ENCODE measurements at regions not wholly inside any gene's neighbourhood (a gene's known extent, or its start where the extent isn't known, plus 50 kb on each side); places are given as distances from the start of the nearest gene placed in this dataset.

- Histone ChIP-seq H3K4me1 (ENCODE audit: low read depth) (peaks cover 9% of the 10 kb centered on the region), H3K4me3 (no peak overlapping the region), H3K27me3 (no peaks in the 10 kb centered on the region), H3K36me3 (no peaks in the 10 kb centered on the region), H3K9me3 (ENCODE audit: low read depth) (no peaks in the 10 kb centered on the region), H3K27ac (no peak overlapping the region)
- DNase-seq (ENCODE audit: low read depth in 1 of 2, low spot score in 1 of 2) = no peak
- TF ChIP-seq CTCF (IDR thresholded peaks at IDR 0.05; ENCODE audit: low read depth, low read length) = no peak
Measured at GRCh38 chr22:27255580-27255979, 546.0 kb downstream of the MN1 start.

GRCh38 chr22:27257987-27258386 is 543.6 kb downstream of the MN1 start:
- Histone ChIP-seq H3K4me1 (ENCODE audit: low read depth) (no peaks in the 10 kb centered on the region), H3K36me3 (no peaks in the 10 kb centered on the region), H3K27ac (no peak overlapping the region), H3K9me3 (ENCODE audit: low read depth) (no peaks in the 10 kb centered on the region), H3K4me3 (no peak overlapping the region), H3K27me3 (no peaks in the 10 kb centered on the region)
- peak; percentile 21 for TF ChIP-seq CTCF (IDR thresholded peaks at IDR 0.05; ENCODE audit: low read depth, low read length)
- DNase-seq (ENCODE audit: low read depth in 1 of 2, low spot score in 1 of 2) = no peak

DNA sequence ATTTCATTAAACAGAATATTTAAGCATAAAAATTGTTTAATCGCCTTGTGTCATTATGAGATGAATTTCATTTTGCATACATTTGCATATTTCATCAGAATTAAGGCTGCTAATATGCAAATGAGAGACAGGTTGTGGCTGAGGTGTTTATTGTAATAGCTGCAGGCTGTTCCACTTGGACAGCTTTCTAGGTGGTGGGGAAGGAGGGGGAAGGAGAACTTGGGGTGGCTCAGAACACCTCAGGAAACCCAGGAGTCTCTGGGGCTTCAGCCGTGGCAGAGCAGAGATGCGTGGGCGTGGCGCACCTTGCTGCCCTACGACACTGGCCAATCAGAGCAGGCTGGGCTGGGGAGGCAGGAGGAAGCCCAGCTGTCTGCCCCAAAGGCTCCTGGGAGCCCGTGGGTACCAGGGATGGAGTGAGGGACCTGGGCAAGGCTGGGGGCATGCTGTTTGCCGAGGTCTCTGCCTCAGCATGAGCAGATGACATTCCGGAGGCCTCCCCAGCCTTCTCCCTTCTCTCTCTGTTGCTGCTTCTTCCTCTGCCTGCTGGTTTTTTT is 542.9 kb downstream of the MN1 start:
- no peaks in the 10 kb centered on the region for H3K4me1 ChIP-seq (ENCODE audit: low read depth)
- TF ChIP-seq CTCF (IDR thresholded peaks at IDR 0.05; ENCODE audit: low read depth, low read length) = no peak
- no peaks in the 10 kb centered on the region for H3K27me3 ChIP-seq
- H3K4me3 ChIP-seq = no peak overlapping the region
- H3K36me3 ChIP-seq = no peaks in the 10 kb centered on the region
- H3K27ac ChIP-seq = no peak overlapping the region
- no peaks in the 10 kb centered on the region for H3K9me3 ChIP-seq (ENCODE audit: low read depth)
- DNase-seq (ENCODE audit: low read depth in 1 of 2, low spot score in 1 of 2) = no peak

- Histone ChIP-seq H3K27me3 (no peaks in the 10 kb centered on the region), H3K36me3 (no peaks in the 10 kb centered on the region), H3K27ac (no peak overlapping the region), H3K9me3 (ENCODE audit: low read depth) (no peaks in the 10 kb centered on the region), H3K4me3 (no peak overlapping the region), H3K4me1 (ENCODE audit: low read depth) (no peaks in the 10 kb centered on the region)
- DNase-seq (ENCODE audit: low read depth in 1 of 2, low spot score in 1 of 2) = no peak
- TF ChIP-seq CTCF (IDR thresholded peaks at IDR 0.05; ENCODE audit: low read depth, low read length) = no peak
Measured at GRCh38 chr22:27259433-27259832, 542.1 kb downstream of the MN1 start.

DNA sequence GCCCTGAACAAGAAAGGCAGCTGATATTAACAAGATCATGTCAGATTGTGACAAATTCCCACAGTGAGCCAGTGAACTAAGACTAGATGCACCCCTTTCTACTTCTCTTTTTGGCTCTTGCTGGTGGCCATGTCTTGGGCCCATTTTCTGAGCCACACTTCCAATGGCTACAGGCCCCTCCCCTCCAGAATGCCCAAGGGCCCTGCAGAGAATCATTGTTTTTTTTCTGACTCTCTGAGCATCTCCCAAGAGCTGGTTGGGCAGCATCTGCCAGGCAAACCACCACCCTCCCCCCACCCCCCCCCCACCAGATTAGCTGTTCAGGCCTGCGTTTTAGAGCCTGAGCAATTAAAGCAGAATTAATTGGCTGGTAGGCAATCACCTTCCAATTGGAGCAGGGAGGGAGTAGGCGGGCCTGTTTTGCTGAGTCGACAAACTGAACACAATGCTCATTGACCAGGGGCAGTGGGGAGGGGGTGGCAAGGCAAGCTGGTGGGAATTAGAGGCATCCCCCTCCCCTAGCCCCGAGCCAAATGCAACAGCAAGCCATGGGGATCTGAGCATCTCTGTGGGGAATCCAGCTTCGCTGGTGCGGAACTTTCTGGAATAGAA is 541.4 kb downstream of the MN1 start:
- no peak overlapping the region for H3K4me3 ChIP-seq
- H3K9me3 ChIP-seq (ENCODE audit: low read depth) = no peaks in the 10 kb centered on the region
- no peaks in the 10 kb centered on the region for H3K27me3 ChIP-seq
- H3K36me3 ChIP-seq = no peaks in the 10 kb centered on the region
- TF ChIP-seq CTCF (IDR thresholded peaks at IDR 0.05; ENCODE audit: low read depth, low read length) = no peak
- no peak for DNase-seq (ENCODE audit: low read depth in 1 of 2, low spot score in 1 of 2)
- H3K4me1 ChIP-seq (ENCODE audit: low read depth) = no peaks in the 10 kb centered on the region
- H3K27ac ChIP-seq = no peak overlapping the region

All from cardiac muscle cell (in vitro differentiated cells and primary cell).